HG03575 (cell line): ENCODE measurements at regions not wholly inside any gene's neighbourhood (a gene's known extent, or its start where the extent isn't known, plus 50 kb on each side); places are given as distances from the start of the nearest gene placed in this dataset.
"Not testable (repeated sequence)": the region's sequence is repeated elsewhere in the genome, so short reads cannot be mapped to it uniquely, and the experiment has no call there.

Source experiments
- ATAC-seq: cut with Tn5 transposase; IDR thresholded peaks from one replicate; pipeline ENCODE4 v1.9.1; 2021; ENCODE audit not compliant: unreplicated experiment, insufficient number of reproducible peaks, low FRiP score; ENCODE audit errors: extremely low read depth

GRCh38 chr22:22296047-22296446, 51.5 kb downstream of the VPREB1 start:
- ATAC-seq, result not testable (repeated sequence)

- not testable (repeated sequence) for ATAC-seq
These were observed 52.7 kb downstream of the VPREB1 start for GRCh38 chr22:22297159-22297793.

GRCh38 chr22:22297794-22298653, 53.4 kb downstream of the VPREB1 start:
- ATAC-seq, result not testable (repeated sequence)

- not testable (repeated sequence) for ATAC-seq
These were observed 54.0 kb downstream of the VPREB1 start for GRCh38 chr22:22298654-22299009.

GRCh38 chr22:22300511-22300910, 55.9 kb downstream of the VPREB1 start:
- not testable (repeated sequence) for ATAC-seq

- not testable (repeated sequence) for ATAC-seq
These were observed 56.4 kb downstream of the VPREB1 start for GRCh38 chr22:22300946-22301345.

- ATAC-seq, result no peak
These were observed 72.0 kb downstream of the VPREB1 start for GRCh38 chr22:22316589-22316988.

- no peak for ATAC-seq
These were observed 74.3 kb downstream of the VPREB1 start for GRCh38 chr22:22318723-22319465.

- not testable (repeated sequence) for ATAC-seq
These were observed 77.4 kb downstream of the VPREB1 start for GRCh38 chr22:22321743-22322611.

GRCh38 chr22:22322792-22323191, 78.2 kb downstream of the VPREB1 start:
- no peak for ATAC-seq

GRCh38 chr22:22327723-22328122, 83.1 kb downstream of the VPREB1 start:
- no peak for ATAC-seq

GRCh38 chr22:22329792-22330191, 85.2 kb downstream of the VPREB1 start:
- ATAC-seq, result no peak

- not testable (repeated sequence) for ATAC-seq
These were observed 91.1 kb downstream of the VPREB1 start for GRCh38 chr22:22335640-22336039.

GRCh38 chr22:22336333-22336732, 91.7 kb downstream of the VPREB1 start:
- ATAC-seq, result not testable (repeated sequence)

- ATAC-seq, result not testable (repeated sequence)
These were observed 94.2 kb downstream of the VPREB1 start for GRCh38 chr22:22338778-22339177.

GRCh38 chr22:22341736-22342135, 97.2 kb downstream of the VPREB1 start:
- ATAC-seq, result no peak

- no peak for ATAC-seq
These were observed 98.4 kb downstream of the VPREB1 start for GRCh38 chr22:22342697-22343580.
